Neural cell (in vitro differentiated cells): ENCODE measurements at regions not wholly inside any gene's neighbourhood (a gene's known extent, or its start where the extent isn't known, plus 50 kb on each side); places are given as distances from the start of the nearest gene placed in this dataset.

Experiments used
- H2AFZ ChIP-seq: fragments of 200-600, 300-800 bp; sonication (generic), shearing (Covaris generic); 2 replicates; pipeline ENCODE4 v1.6.0; 2014; ENCODE audit warnings: low read depth, mild to moderate bottlenecking, antibody characterized with exemption, low read length, moderate library complexity
- H3F3A ChIP-seq: fragments of 200-600 bp; shearing (Covaris generic); 2 replicates; pipeline ENCODE4 v1.6.1; 2016; ENCODE audit warnings: mild to moderate bottlenecking, moderate library complexity, mixed read lengths, antibody characterized with exemption, low read length; ENCODE audit not compliant: insufficient read depth, poor library complexity, severe bottlenecking
- H3K27ac ChIP-seq: fragments of 200-600, 300-800 bp; sonication (generic), shearing (Covaris generic); 2 replicates; pipeline ENCODE4 v1.5.1; 2014; ENCODE audit warnings: mild to moderate bottlenecking, low read length, moderate library complexity
- H3K27me3 ChIP-seq: fragments of 300-800, 200-600 bp; sonication (generic), shearing (Covaris generic); 2 replicates; pipeline ENCODE4 v1.6.0; 2014; ENCODE audit warnings: mild to moderate bottlenecking, low read depth, low read length, moderate library complexity; ENCODE audit not compliant: insufficient read depth
- H3K36me3 ChIP-seq: fragments of 300-800, 200-600 bp; sonication (generic), shearing (Covaris generic); 2 replicates; pipeline ENCODE4 v1.5.1; 2014; ENCODE audit warnings: mild to moderate bottlenecking, antibody characterized with exemption, low read length, moderate library complexity; ENCODE audit not compliant: insufficient read depth
- H3K4me2 ChIP-seq: fragments of 300-800, 200-600 bp; sonication (generic), shearing (Covaris generic); 2 replicates; pipeline ENCODE4 v1.6.0; 2014; ENCODE audit warnings: mild to moderate bottlenecking, low read length
- H3K4me3 ChIP-seq: fragments of 300-800, 200-600 bp; sonication (generic), shearing (Covaris generic); 2 replicates; pipeline ENCODE4 v1.5.1; 2014; ENCODE audit warnings: mild to moderate bottlenecking, low read length, moderate library complexity
- H3K79me2 ChIP-seq: fragments of 200-600 bp; shearing (Covaris generic); replicated peaks from 2 replicates; pipeline ENCODE4 v1.6.0; 2014; ENCODE audit warnings: mild to moderate bottlenecking, low read length, moderate library complexity; ENCODE audit not compliant: insufficient read depth
- H3K9ac ChIP-seq: fragments of 300-800, 200-600 bp; sonication (generic), shearing (Covaris generic); 2 replicates; pipeline ENCODE4 v1.6.1; 2016; ENCODE audit warnings: mild to moderate bottlenecking, low read length, mixed read lengths
- H3K9me2 ChIP-seq: fragments of 200-600 bp; shearing (Covaris generic); 2 replicates; pipeline ENCODE4 v1.6.1; 2016; ENCODE audit warnings: mild to moderate bottlenecking, low read length, mixed read lengths; ENCODE audit not compliant: insufficient read depth
- H3K9me3 ChIP-seq: fragments of 200-600, 300-800 bp; sonication (generic), shearing (Covaris generic); 2 replicates; pipeline ENCODE4 v1.6.1; 2016; ENCODE audit warnings: mild to moderate bottlenecking, mixed run types, low read length, moderate library complexity, mixed read lengths
- H4K20me1 ChIP-seq: fragments of 200-600 bp; shearing (Covaris generic); 2 replicates; pipeline ENCODE4 v1.6.1; 2016; ENCODE audit warnings: mild to moderate bottlenecking, mixed run types; ENCODE audit not compliant: insufficient read depth
- CTCF ChIP-seq: fragments of 450-650 bp; IDR thresholded peaks from 2 replicates; pipeline ENCODE4 v1.5.1; 2014; ENCODE audit warnings: antibody characterized with exemption, mild to moderate bottlenecking, moderate library complexity; ENCODE audit not compliant: poor library complexity, severe bottlenecking
- EP300 ChIP-seq: fragments of 450-650 bp; conservative IDR thresholded peaks from 2 replicates; pipeline ENCODE4 v1.6.1; 2014; ENCODE audit warnings: antibody characterized with exemption, mild to moderate bottlenecking, moderate library complexity; ENCODE audit not compliant: poor library complexity, severe bottlenecking
- EZH2 ChIP-seq: fragments of 200-600, 300-800 bp; shearing (Covaris generic), sonication (generic); IDR thresholded peaks from 2 replicates; pipeline ENCODE4 v1.6.1; 2014; ENCODE audit warnings: antibody characterized with exemption, low read length, borderline replicate concordance, mild to moderate bottlenecking; ENCODE audit not compliant: insufficient read depth, poor library complexity, severe bottlenecking
- MXI1 ChIP-seq: fragments of 450-650 bp; conservative IDR thresholded peaks from 2 replicates; pipeline ENCODE4 v1.6.1; 2014; ENCODE audit warnings: antibody characterized with exemption, mild to moderate bottlenecking; ENCODE audit not compliant: poor library complexity, severe bottlenecking
- POLR2AphosphoS5 ChIP-seq: IDR thresholded peaks from 2 replicates; pipeline ENCODE4 v1.6.1; 2012
- RAD21 ChIP-seq: fragments of 450-650 bp; conservative IDR thresholded peaks from 2 replicates; pipeline ENCODE4 v1.6.1; 2014; ENCODE audit warnings: antibody characterized with exemption, mild to moderate bottlenecking, moderate library complexity
- SMC3 ChIP-seq: fragments of 450-650 bp; conservative IDR thresholded peaks from 2 replicates; pipeline ENCODE4 v1.6.1; 2014; ENCODE audit warnings: antibody characterized with exemption, mild to moderate bottlenecking, moderate library complexity; ENCODE audit not compliant: poor library complexity
- TAF1 ChIP-seq: IDR thresholded peaks from 2 replicates; pipeline ENCODE4 v1.6.1; 2012; ENCODE audit warnings: low read depth
- TF ChIP-seq, protein P1 (sequence below): IDR thresholded peaks from 2 replicates; pipeline ENCODE4 v1.6.1; 2012; ENCODE audit warnings: borderline replicate concordance

DNA sequence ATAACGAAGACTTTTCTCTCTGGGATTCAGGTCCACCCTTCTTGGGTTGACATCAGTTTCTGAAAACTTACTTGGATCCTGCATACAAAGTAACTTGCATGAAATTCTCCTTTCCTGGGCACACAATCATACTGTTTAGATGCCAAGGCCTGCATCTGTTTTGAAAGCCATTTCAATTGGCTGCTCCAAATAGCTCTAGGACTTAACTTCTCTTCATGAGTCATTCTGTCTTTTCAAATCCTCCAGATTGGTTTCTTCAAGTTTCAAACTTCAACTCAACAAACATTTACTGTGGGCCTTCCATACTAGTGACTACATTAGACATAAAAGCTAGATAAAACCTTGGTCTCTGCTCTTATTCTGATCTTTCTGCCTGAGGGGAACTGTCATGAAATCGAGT, 54.8 kb upstream of the HMHB1 start:
- H3K9me3 ChIP-seq: no peaks in the 10 kb centered on the region
- no peak overlapping the region for H3K27ac ChIP-seq
- no peak overlapping the region for H3K9ac ChIP-seq
- no peaks in the 10 kb centered on the region for H3K79me2 ChIP-seq
- no peaks in the 10 kb centered on the region for H3K9me2 ChIP-seq
- no peaks in the 10 kb centered on the region for H3K27me3 ChIP-seq
- H3F3A ChIP-seq: no peaks in the 10 kb centered on the region
- H2AFZ ChIP-seq: no peak overlapping the region
- H3K36me3 ChIP-seq: no peaks in the 10 kb centered on the region
- no peak overlapping the region for H3K4me2 ChIP-seq
- no peaks in the 10 kb centered on the region for H4K20me1 ChIP-seq
- no peak overlapping the region for H3K4me3 ChIP-seq
- no peak for TF ChIP-seq RAD21
- no peak for TF ChIP-seq TAF1
- no peak for TF ChIP-seq MXI1
- no peak for TF ChIP-seq EZH2
- TF ChIP-seq POLR2AphosphoS5: no peak
- TF ChIP-seq, protein P1, sequence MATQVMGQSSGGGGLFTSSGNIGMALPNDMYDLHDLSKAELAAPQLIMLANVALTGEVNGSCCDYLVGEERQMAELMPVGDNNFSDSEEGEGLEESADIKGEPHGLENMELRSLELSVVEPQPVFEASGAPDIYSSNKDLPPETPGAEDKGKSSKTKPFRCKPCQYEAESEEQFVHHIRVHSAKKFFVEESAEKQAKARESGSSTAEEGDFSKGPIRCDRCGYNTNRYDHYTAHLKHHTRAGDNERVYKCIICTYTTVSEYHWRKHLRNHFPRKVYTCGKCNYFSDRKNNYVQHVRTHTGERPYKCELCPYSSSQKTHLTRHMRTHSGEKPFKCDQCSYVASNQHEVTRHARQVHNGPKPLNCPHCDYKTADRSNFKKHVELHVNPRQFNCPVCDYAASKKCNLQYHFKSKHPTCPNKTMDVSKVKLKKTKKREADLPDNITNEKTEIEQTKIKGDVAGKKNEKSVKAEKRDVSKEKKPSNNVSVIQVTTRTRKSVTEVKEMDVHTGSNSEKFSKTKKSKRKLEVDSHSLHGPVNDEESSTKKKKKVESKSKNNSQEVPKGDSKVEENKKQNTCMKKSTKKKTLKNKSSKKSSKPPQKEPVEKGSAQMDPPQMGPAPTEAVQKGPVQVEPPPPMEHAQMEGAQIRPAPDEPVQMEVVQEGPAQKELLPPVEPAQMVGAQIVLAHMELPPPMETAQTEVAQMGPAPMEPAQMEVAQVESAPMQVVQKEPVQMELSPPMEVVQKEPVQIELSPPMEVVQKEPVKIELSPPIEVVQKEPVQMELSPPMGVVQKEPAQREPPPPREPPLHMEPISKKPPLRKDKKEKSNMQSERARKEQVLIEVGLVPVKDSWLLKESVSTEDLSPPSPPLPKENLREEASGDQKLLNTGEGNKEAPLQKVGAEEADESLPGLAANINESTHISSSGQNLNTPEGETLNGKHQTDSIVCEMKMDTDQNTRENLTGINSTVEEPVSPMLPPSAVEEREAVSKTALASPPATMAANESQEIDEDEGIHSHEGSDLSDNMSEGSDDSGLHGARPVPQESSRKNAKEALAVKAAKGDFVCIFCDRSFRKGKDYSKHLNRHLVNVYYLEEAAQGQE: no peak
- no peak for TF ChIP-seq CTCF
- no peak for TF ChIP-seq EP300
- TF ChIP-seq SMC3: no peak

DNA sequence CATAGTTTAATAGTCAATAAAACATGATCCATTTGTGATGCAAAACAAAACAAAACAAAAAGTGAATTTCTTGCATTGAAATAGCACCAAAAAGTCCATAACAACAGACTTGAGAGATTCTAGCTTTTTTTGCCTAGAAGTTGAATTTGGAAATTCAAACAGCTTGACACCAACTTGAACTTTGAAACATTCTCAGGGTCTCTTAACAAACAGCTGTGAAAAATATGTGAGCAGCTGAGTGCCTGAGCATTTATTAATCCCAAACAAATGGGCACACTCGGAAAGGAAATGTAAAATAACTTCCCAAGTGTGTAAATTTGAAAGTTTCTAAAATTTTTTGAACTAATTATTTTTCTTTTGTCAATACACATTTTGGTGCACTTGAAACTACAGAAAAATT, 56.0 kb upstream of the HMHB1 start:
- no peak overlapping the region for H3K4me3 ChIP-seq
- TF ChIP-seq EP300 (no peak), EZH2 (no peak), SMC3 (no peak), MXI1 (no peak)
- H4K20me1 ChIP-seq: no peaks in the 10 kb centered on the region
- no peaks in the 10 kb centered on the region for H3F3A ChIP-seq
- no peak overlapping the region for H3K9ac ChIP-seq
- H3K27ac ChIP-seq: no peak overlapping the region
- H2AFZ ChIP-seq: no peak overlapping the region
- H3K27me3 ChIP-seq: no peaks in the 10 kb centered on the region
- H3K9me3 ChIP-seq: no peaks in the 10 kb centered on the region
- H3K4me2 ChIP-seq: no peak overlapping the region
- no peaks in the 10 kb centered on the region for H3K36me3 ChIP-seq
- H3K9me2 ChIP-seq: no peaks in the 10 kb centered on the region
- no peaks in the 10 kb centered on the region for H3K79me2 ChIP-seq
